ENCODE measurements at regions not wholly inside any gene's neighbourhood (a gene's known extent, or its start where the extent isn't known, plus 50 kb on each side); places are given as distances from the start of the nearest gene placed in this dataset.

DNA sequence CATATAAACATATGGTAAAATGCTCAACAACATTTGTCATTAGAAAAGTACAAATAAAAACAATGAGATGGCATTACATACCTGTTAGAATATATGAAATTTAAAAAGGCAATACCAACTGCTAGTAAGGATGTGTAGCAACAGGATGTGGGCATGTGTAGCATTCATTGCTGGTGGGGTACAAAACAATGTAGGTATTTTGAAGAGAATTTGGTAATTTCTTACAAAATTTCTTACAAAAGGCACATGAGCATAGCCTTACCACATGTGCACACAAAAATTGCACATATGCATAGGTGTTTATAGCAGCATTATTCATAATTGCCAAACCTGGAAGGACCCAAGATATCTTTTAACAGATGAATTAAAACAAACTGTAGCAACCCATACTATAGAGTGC lies 1355.1 kb upstream of the CITED2 start:
- TF ChIP-seq, protein P1, sequence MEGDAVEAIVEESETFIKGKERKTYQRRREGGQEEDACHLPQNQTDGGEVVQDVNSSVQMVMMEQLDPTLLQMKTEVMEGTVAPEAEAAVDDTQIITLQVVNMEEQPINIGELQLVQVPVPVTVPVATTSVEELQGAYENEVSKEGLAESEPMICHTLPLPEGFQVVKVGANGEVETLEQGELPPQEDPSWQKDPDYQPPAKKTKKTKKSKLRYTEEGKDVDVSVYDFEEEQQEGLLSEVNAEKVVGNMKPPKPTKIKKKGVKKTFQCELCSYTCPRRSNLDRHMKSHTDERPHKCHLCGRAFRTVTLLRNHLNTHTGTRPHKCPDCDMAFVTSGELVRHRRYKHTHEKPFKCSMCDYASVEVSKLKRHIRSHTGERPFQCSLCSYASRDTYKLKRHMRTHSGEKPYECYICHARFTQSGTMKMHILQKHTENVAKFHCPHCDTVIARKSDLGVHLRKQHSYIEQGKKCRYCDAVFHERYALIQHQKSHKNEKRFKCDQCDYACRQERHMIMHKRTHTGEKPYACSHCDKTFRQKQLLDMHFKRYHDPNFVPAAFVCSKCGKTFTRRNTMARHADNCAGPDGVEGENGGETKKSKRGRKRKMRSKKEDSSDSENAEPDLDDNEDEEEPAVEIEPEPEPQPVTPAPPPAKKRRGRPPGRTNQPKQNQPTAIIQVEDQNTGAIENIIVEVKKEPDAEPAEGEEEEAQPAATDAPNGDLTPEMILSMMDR (IDR thresholded peaks at IDR 0.05): no peak
- no peak for TF ChIP-seq ZFX (IDR thresholded peaks at IDR 0.05; ENCODE audit: borderline replicate concordance)
